ENCODE measurements at regions not wholly inside any gene's neighbourhood (a gene's known extent, or its start where the extent isn't known, plus 50 kb on each side); places are given as distances from the start of the nearest gene placed in this dataset.
A peak's percentile ranks its signal among the peaks of the same experiment; 100 is the strongest.

DNA sequence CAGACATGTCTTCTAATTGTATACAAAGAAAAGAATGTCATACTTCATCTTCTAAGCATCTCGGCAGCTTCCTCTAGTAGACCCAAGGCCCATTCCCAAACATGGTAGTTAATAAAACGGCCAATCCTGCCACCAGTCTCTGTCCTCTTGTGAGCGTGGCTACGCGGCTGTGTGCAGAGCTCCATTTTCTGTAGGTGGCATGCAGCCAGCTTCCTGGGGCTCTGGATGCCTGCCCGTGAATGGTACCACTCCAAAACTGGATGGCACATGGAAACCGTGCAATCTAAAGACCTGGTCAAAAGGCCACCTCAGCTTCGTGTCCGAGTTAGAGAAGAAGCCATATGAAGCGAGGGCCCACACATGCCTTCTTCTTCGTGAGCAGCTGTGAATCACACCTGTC lies 110.7 kb downstream of the SIPA1L2 start:
- DNase-seq (ENCODE audit: low read depth) = no peak

- DNase-seq (ENCODE audit: low read depth) = no peak
Observed at GRCh38 chr1:232518349-232518748, 111.6 kb downstream of the SIPA1L2 start.

- DNase-seq (ENCODE audit: low read depth) = no peak
Observed at GRCh38 chr1:232517204-232517603, 112.7 kb downstream of the SIPA1L2 start.

GRCh38 chr1:232515706-232516105 lies 114.2 kb downstream of the SIPA1L2 start:
- no peak for DNase-seq (ENCODE audit: low read depth)

- DNase-seq (ENCODE audit: low read depth) = no peak
Observed at GRCh38 chr1:232512712-232513111, 117.2 kb downstream of the SIPA1L2 start.

DNA sequence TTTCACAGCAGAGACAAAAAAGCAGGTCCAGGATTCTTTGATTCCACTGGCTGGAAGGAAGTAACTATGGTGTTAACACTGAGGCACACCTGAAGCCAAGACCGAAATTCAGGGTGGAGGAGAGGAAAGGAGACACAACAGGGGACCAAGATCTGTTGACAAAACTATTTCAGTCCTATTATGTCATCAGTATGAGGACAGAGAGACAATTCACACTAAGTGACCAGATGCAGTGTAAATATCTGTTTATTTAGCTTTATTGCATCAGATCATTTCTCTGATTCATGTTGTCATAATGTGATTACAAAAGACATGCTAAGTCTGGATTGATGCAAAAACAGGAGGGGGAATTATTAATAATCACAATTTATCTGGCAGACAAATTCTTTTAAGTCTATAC lies 118.8 kb downstream of the SIPA1L2 start:
- DNase-seq (ENCODE audit: low read depth) = peak; percentile 31

DNA sequence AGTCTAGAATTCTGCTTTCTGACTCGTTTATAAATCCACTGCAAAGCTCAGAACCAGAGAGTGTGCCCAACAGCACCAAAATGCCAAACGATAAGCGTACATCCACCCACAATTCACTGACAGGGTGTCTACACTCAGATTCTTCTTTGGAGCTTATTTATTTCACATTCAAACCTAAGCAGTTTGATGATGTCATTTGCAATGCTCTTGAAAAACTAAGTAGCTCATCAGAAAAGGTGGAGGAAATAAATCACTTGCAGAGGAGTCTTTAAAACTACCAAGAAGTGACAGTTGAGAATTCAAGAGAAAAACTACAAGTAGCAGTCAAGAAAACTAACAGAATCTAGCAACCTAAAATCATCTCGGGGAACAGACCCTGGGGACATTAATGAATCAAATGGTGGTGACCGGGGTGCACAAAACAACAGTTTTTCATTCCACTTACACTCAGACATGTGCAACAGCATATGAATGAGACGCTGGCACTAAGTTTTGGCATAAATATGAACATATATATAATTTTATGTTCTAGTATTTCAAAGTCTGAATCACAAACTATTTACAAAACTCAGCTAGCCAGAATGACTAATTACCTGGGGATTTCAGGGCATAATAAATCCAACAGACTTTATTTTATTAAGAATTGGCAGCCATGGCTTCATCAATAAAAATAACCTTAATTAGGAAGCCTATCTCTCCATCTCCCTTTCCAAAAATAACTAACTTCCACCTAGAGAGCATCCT lies 119.4 kb downstream of the SIPA1L2 start:
- peak; percentile 15 for DNase-seq (ENCODE audit: low read depth)

- DNase-seq (ENCODE audit: low read depth) = no peak
Observed at GRCh38 chr1:232509570-232509969, 120.4 kb downstream of the SIPA1L2 start.

GRCh38 chr1:232508130-232508701 lies 121.7 kb downstream of the SIPA1L2 start:
- DNase-seq (ENCODE audit: low read depth) = no peak

GRCh38 chr1:232507571-232507970 lies 122.4 kb downstream of the SIPA1L2 start:
- DNase-seq (ENCODE audit: low read depth) = no peak

DNA sequence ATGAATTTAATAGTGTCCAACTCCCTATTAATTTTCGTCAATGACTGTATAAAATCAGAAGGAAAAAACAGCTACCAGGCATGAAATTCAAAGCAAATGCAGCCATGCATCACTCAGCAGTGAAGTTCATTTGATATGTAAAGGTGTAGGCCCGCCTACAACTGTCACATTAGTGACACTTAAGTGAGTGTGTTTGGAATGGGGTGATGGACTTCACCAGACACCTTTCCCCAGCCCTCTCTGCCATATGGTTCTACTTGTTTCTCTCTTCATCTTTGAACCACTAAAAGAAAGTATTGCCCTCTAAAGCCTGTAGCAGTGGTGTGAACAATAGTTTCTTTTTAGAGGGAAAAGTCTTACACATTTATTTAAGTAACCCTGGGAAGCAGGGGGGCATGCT lies 124.0 kb downstream of the SIPA1L2 start:
- DNase-seq (ENCODE audit: low read depth) = no peak

DNA sequence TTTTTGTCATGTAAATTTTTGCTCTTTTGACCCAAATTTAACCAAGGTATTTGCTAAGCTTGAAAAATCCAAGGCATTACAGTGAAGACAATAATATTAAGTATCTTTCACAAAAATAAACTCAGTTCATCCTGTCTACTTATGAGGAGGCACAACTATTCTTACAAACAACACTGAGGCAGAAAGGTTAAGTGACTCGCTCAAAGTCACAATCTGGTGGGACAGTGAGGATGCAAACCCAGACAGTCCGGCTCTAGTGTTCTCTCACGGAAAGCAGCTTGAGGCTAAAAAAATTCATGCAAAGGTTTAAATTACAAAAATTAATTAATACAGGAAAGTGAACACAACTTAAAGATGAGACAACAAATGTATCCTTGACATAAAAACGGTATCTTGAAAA lies 125.3 kb downstream of the SIPA1L2 start:
- no peak for DNase-seq (ENCODE audit: low read depth)

- DNase-seq (ENCODE audit: low read depth) = no peak
Observed at GRCh38 chr1:232503497-232503896, 126.4 kb downstream of the SIPA1L2 start.

GRCh38 chr1:232501854-232502253 lies 128.1 kb downstream of the SIPA1L2 start:
- DNase-seq (ENCODE audit: low read depth) = peak; percentile 42

- no peak for DNase-seq (ENCODE audit: low read depth)
Observed at GRCh38 chr1:232499188-232499587, 130.7 kb downstream of the SIPA1L2 start.

GRCh38 chr1:232493869-232494268 lies 136.1 kb downstream of the SIPA1L2 start:
- DNase-seq (ENCODE audit: low read depth) = no peak

- DNase-seq (ENCODE audit: low read depth) = no peak
Observed at GRCh38 chr1:232489256-232489655, 140.7 kb downstream of the SIPA1L2 start.

GRCh38 chr1:232487236-232487635 lies 142.7 kb downstream of the SIPA1L2 start:
- DNase-seq (ENCODE audit: low read depth) = no peak

- peak; percentile 25 for DNase-seq (ENCODE audit: low read depth)
Observed at GRCh38 chr1:232486454-232487207, 143.3 kb downstream of the SIPA1L2 start.

DNA sequence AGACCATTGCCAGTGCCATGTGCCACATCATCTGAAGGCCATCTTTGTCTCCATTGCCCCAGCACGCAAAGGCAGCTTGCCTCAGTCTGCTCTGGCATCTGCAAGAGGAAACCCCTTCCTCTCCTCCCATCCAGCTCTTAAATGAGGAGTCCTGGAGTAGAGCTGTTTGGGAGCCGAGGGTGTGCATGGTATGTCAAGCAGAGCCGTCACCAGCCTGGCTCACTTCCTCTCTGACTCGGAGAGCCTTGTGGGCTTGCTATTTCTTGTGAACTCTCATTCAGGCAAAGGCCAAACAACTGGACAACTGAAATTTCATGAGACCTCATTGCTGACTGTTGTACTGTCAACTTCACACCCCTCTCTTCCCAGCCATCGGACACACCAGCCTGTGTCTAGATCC lies 143.9 kb downstream of the SIPA1L2 start:
- no peak for DNase-seq (ENCODE audit: low read depth)

GRCh38 chr1:232484856-232485255 lies 145.1 kb downstream of the SIPA1L2 start:
- no peak for DNase-seq (ENCODE audit: low read depth)

DNA sequence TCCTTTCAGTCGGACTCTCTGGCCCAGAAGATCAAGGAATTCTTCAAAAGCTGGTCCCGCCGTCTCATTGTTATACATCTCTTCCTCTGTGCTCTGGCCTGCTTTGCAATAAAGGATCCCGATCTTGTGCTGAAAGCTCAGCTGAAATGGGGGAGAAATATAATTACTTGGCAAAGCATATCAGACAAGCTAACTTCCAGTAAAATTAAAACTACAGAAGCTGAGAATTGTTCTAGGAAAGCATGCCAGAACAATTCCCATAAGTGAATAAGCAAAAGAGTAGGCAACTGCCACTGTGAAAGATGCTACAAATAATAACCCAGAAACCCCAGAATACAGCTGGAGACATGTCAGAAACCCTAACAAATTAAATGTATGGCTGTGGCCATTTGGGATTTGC lies 146.1 kb downstream of the SIPA1L2 start:
- DNase-seq (ENCODE audit: low read depth) = no peak

- DNase-seq (ENCODE audit: low read depth) = no peak
Observed at GRCh38 chr1:232481091-232481490, 148.8 kb downstream of the SIPA1L2 start.
